Testis (tissue), 2 donors: ENCODE measurements at regions not wholly inside any gene's neighbourhood (a gene's known extent, or its start where the extent isn't known, plus 50 kb on each side); places are given as distances from the start of the nearest gene placed in this dataset.

Experiments used
- CTCF ChIP-seq, 3 experiments: fragments of 450-650 bp in 2 of 3; fragments of 200-600 bp in 1 of 3; sonication (generic) in 1 of 3; IDR thresholded peaks; one replicate each; pipeline ENCODE4 v1.5.1; 2016 to 2019; ENCODE audit warnings: antibody characterized with exemption in 3 of 3, mild to moderate bottlenecking in 2 of 3, moderate library complexity in 1 of 3
- POLR2A ChIP-seq: fragments of 450-650 bp; IDR thresholded peaks from one replicate; pipeline ENCODE4 v1.6.1; 2017; ENCODE audit warnings: antibody characterized with exemption, mild to moderate bottlenecking, moderate library complexity

- TF ChIP-seq POLR2A (no peak), CTCF (IDR thresholded peaks at IDR 0.05) (no peak)
Observed at GRCh38 chr10:22824984-22825383, 102.9 kb upstream of the ARMC3 start.
